ENCODE measurements at regions not wholly inside any gene's neighbourhood (a gene's known extent, or its start where the extent isn't known, plus 50 kb on each side); places are given as distances from the start of the nearest gene placed in this dataset.
"Not testable (repeated sequence)": the region's sequence is repeated elsewhere in the genome, so short reads cannot be mapped to it uniquely, and the experiment has no call there.

DNA sequence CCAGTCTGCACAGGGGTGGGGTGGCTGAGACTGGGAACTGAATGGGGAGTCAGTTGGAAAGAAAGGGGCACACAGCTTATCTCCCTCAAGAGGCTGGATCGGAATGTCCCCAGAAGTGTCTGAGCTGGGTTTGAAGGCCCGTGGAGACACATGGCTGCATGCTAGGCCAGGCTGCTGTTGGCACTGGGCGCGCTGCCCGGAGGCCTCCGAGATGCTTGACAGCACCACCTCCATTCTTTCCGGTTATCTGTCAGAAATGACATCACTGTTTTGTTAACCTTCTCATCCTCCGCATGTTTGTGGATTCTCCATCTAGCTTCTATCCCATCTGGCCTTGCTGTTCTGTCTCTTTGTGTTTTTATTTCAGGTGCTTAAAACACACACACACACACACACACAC, 85.5 kb downstream of the APIP start:
- no peak for DNase-seq

DNA sequence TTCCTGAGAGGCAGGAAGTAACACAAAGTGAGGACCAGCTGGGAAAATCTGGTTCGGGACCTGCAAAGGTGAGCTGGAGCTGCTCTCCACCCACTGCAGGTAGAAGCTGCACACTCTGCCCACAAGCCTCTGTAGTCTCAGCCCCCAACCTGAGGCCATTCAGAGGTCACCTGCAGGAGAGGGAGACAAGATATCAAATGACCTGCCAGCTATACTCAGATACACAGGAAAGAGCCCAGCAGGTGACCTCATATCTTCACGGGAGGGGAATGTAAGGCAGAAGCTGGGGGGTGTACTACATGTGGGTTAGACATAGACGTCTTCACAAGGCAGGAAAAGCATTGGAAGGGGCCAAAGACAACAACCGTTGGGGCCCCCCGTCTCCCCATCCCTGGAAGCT, 86.1 kb downstream of the APIP start:
- DNase-seq, result no peak

DNA sequence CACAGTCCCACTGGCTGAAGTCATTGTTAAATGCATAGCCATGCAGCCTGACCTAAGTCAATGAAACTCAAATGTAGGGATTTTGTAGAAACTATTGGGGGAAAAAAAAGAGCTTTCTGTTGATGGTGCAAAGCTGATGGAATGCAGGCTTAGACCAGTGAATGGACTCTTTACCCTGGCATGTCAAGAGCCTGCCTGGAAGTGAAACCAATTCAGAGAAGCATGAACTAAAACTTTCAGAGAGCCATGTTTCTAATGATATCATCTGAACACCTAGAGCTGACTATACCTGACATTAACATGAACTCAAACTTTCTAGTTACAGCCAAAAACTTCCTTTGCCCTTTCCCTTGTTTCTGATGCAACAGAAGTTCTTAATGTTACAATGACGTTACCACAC, 89.0 kb downstream of the APIP start:
- DNase-seq, result no peak

DNA sequence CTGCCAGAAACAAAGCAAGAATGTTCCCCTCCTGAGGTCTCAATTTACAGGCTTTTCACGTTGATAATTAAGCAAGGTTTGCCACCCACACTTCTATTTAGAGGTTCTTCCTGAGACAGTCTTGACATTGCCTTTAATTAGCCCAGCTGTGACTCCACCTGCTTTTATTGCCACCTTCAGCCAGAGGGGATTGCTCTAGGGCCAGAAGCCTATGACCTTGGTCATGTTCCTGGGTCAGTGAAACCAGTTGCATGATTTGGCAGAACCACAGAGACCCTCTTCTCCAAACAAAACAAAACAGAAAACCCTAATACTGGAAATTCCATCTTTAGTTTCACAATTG, 89.8 kb downstream of the APIP start:
- no peak for DNase-seq

DNA sequence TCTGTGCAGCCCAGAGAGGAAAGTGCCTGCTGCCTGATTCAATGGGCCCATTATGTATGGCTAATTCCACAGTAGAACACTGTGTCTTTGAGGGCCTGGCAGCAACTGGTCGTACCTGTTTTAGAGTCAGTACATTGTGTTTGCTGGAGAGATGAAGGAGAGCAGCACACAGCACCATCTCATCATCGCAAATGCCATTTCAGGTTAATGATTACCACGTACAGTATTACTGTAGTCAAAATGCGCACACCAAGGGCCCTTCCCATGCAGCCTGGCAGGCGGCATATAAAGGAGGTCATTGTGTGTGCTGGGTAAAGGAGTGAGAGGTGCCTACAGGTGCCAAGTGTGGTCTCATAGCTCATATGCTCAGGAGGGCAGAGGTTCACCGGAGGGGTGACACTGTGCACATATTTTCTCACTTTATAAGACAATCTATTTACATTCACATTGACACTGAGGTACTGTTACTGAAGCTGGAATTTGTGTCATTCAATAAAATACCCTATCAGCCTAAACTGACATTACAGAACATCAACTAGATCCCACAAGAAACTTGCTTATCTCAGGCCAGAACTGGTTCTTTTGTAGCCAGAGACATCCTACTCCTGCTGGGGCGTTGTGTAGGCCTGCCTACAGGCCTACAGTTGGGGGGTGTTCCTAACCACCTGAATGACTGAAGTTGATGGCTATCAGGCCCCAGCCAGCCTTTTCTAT, 90.4 kb downstream of the APIP start:
- DNase-seq, result no peak

DNA sequence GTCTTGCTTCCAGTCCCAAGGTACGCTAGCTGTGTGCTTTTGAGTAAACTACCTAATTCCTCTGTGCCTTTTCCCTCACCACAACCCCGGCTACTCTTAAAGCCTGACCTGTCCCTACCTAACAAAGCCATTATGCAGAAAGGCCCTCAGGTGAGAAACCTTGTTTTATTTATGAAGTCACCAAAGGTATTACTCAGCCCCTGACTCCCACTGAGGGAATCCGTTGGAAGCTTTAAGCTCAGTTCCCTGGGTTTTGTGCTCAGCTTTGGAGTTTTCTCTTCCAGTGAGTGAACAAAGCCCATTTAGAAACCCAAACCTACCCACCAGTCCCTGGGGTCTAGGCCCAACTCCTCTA, 90.9 kb downstream of the APIP start:
- no peak for DNase-seq

- no peak for DNase-seq
These were observed 91.8 kb downstream of the APIP start for GRCh38 chr11:34824425-34824824.

GRCh38 chr11:34823639-34824038, 92.5 kb downstream of the APIP start:
- DNase-seq, result no peak

DNA sequence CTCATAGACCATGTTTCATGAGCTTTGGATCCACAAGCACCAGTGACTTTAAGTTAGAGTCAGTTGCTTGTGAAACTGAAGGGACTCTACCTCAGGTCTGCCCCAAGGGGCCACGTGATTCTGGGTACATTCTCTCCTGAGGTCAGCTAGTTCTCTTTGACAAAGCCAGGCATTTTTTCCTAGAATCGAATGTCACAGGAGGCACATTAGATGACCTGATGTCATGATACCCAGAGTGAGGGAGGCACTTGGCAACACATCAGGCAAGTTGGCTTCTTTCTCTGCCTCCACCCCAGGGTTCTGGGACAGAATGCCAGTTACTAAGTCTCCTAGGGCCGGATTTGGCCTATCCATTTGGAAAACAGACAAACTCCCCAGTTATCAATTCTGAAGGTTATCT, 93.0 kb downstream of the APIP start:
- DNase-seq, result no peak

- DNase-seq, result no peak
These were observed 96.3 kb downstream of the APIP start for GRCh38 chr11:34819740-34820482.

GRCh38 chr11:34817812-34818211, 98.4 kb downstream of the APIP start:
- DNase-seq, result not testable (repeated sequence)

DNA sequence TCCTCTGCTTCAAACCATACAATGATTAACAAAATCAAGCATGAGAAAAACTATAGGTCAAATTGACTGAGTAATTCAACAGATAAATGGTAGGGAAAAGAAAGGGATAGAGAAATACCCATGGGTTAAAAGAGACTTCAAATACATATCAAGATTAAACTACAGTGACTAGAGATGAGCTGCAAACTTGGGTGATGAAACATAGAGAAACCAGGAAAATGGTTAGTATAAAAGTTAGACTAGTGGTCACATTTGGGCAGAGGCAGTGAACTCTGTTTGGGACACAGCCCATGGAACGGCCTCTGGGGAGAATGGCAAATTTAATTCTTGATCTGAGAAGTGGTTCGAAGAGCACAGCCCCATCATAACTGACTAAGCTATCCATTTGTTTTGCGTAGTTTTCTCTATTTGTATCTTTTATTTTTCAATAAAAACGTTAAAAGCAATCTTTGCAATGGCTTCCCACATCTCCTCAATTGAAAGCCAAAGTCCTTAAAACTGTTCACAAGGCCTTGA, 99.4 kb downstream of the APIP start:
- no peak for DNase-seq

GRCh38 chr11:34812905-34813576, 103.1 kb downstream of the APIP start:
- DNase-seq, result no peak

GRCh38 chr11:34811858-34812257, 104.3 kb downstream of the APIP start:
- DNase-seq, result no peak

- DNase-seq, result no peak
These were observed 106.0 kb downstream of the APIP start for GRCh38 chr11:34810107-34810562.

GRCh38 chr11:34809191-34810106, 106.7 kb downstream of the APIP start:
- no peak for DNase-seq

DNA sequence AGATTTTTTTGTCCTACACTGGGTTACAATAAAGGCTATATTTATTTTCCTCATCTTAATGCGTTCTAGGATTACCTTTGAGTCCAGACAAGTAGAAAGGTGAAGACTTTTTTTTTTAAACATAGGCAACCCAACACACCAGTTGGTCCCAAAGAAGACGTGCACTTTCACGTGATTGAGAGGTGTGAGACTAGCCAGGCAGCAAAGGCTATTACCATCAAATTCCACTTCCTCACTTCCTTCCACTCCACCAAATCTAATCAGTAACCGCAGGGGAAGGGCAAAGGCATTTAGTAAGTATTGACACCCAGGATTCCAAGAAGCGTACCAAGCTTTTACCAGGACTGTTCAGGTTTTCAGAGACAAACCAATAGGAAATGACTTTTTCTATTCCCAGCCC, 109.3 kb downstream of the APIP start:
- no peak for DNase-seq

GRCh38 chr11:34805937-34806336, 110.2 kb downstream of the APIP start:
- DNase-seq, result no peak

GRCh38 chr11:34799848-34800247, 116.3 kb downstream of the APIP start:
- no peak for DNase-seq

GRCh38 chr11:34798985-34799384, 117.2 kb downstream of the APIP start:
- no peak for DNase-seq

DNA sequence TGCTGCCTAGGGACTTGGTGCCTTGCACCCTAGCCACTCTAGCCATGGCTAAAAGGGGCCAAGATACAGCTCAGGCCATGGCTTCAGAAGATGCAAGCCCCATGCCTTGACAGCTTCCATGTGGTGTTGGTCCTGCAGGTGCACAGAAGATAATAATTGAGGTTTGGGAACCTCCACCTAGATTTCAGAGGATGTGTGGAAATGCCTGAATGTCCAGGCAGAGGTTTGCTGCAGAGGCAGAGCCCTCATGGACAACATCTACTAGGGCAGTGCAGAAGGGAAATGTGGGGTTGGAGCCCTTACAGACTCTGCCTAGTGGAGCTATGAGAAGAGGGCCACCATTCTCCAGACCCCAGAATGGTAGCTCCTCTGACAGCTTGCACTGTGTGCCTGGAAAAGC, 118.7 kb downstream of the APIP start:
- DNase-seq, result not testable (repeated sequence)

DNA sequence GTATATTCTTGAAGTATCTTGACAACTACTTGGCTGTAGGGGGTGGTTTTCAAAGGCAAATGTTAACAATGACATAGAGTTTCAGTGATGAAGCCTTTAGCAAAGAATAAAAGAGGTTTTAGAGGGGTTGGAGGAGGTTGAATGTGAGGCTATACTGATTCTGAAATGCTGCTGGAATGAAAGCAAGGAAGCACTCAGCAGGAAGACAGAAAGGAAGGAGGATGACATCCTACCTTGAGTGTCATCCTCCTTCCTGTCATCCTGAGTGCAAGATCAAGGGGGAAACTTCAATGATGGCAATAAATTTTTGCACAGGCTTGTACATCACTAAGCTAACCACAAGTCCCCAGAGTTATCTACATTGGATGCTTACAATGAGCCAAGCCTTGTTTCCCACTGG, 120.5 kb downstream of the APIP start:
- DNase-seq, result no peak

- no peak for DNase-seq
These were observed 121.5 kb downstream of the APIP start for GRCh38 chr11:34794696-34795095.

Measured in NCI-H510A (cell line).